Caco-2 (cell line): ENCODE measurements at regions not wholly inside any gene's neighbourhood (a gene's known extent, or its start where the extent isn't known, plus 50 kb on each side); places are given as distances from the start of the nearest gene placed in this dataset.

Source experiments
- BruUV-seq: library from RNA; stranded (reverse); fragments of 400-500 nt; replicated peaks from 2 replicates; lab custom pipeline; 2021; lab: Mats Ljungman, UMichigan
- CTCF ChIA-PET: fragments of 300-600 bp; sonication (Branson Sonifier 250); formaldehyde crosslinking; loops from one replicate; lab custom pipeline; 2022; ENCODE audit warnings: antibody characterized with exemption; lab: Charles Lee
- POLR2A ChIA-PET: fragments of 300-600 bp; sonication (Branson Sonifier 250); formaldehyde crosslinking; loops from one replicate; lab custom pipeline; 2022; ENCODE audit warnings: antibody characterized with exemption; lab: Charles Lee
- DNase-seq, 2 experiments: peaks; one replicate each; pipeline versions ENCODE4 v3.0.0 to v3.0.0-alpha.2; 2020 to 2022
- H3K27me3 ChIP-seq: replicated peaks from 2 replicates; pipeline ENCODE4 v1.6.0; 2011; ENCODE audit warnings: low read length; ENCODE audit not compliant: control insufficient read depth, insufficient read depth
- H3K36me3 ChIP-seq: 2 replicates; pipeline ENCODE4 v1.5.1; 2011; ENCODE audit warnings: low read length; ENCODE audit not compliant: control insufficient read depth, insufficient read depth
- H3K4me1 ChIP-seq: fragments of 250-450 bp; sonication (Bioruptor Pico); 2 replicates; pipeline ENCODE4 v1.5.1; 2020; ENCODE audit warnings: mild to moderate bottlenecking
- H3K4me3 ChIP-seq: 2 replicates; pipeline ENCODE4 v1.5.1; 2011; ENCODE audit warnings: low read depth, mild to moderate bottlenecking, control low read depth, low read length
- H3K9me3 ChIP-seq: fragments of 250-450 bp; sonication (Bioruptor Pico); 2 replicates; pipeline ENCODE4 v1.5.1; 2020; ENCODE audit warnings: mild to moderate bottlenecking, moderate library complexity
- H3K27ac Mint-ChIP-seq: one replicate; pipeline ENCODE4 v1.8.0; 2022; ENCODE audit warnings: mixed read lengths; ENCODE audit not compliant: unreplicated experiment
- H3K27me3 Mint-ChIP-seq: one replicate; pipeline ENCODE4 v1.8.0; 2022; ENCODE audit warnings: mixed read lengths; ENCODE audit not compliant: insufficient read depth, unreplicated experiment
- H3K36me3 Mint-ChIP-seq: one replicate; pipeline ENCODE4 v1.8.0; 2022; ENCODE audit warnings: mild to moderate bottlenecking, mixed read lengths; ENCODE audit not compliant: insufficient read depth, unreplicated experiment
- H3K4me1 Mint-ChIP-seq: one replicate; pipeline ENCODE4 v1.8.0; 2022; ENCODE audit warnings: low read depth, mixed read lengths; ENCODE audit not compliant: unreplicated experiment
- H3K4me3 Mint-ChIP-seq: one replicate; pipeline ENCODE4 v1.8.0; 2022; ENCODE audit warnings: mild to moderate bottlenecking, moderate library complexity, mixed read lengths; ENCODE audit not compliant: unreplicated experiment
- H3K9me3 Mint-ChIP-seq: one replicate; pipeline ENCODE4 v1.8.0; 2022; ENCODE audit warnings: mixed read lengths; ENCODE audit not compliant: unreplicated experiment
- CTCF ChIP-seq, 2 experiments: fragments of 200-600 bp in 1 of 2; IDR thresholded peaks; 1 replicate in 1 of 2; 2 replicates in 1 of 2; pipeline versions ENCODE4 v1.5.1 to v1.8.0; 2011 to 2022; ENCODE audit warnings: antibody characterized with exemption in 1 of 2, control low read depth in 1 of 2, inconsistent platforms in 1 of 2, low read depth in 1 of 2, low read length in 1 of 2, mild to moderate bottlenecking in 1 of 2, moderate library complexity in 1 of 2; ENCODE audit not compliant: insufficient read depth in 1 of 2, severe bottlenecking in 1 of 2, unreplicated experiment in 1 of 2
- intact Hi-C: fragments of 100-400 bp; cut with micrococcal nuclease; formaldehyde crosslinking; loops from one replicate; pipeline ENCODE4 v1.10.0; 2022; ENCODE audit not compliant: unreplicated experiment

GRCh38 chr5:5919411-5919810, 458.9 kb downstream of the MED10 start:
- POLR2A ChIA-PET: no interaction called here

GRCh38 chr5:5906778-5907177, 471.6 kb downstream of the MED10 start:
- no peak for DNase-seq
- no peak overlapping the region for H3K27ac Mint-ChIP-seq
- H3K4me3 ChIP-seq: no peak overlapping the region
- 0 out of 2 replicates have a peak, but pooled peaks cover 3% of the 10 kb centered on the region for H3K9me3 ChIP-seq
- peaks cover 6% of the 10 kb centered on the region for H3K9me3 Mint-ChIP-seq
- no peaks in the 10 kb centered on the region for H3K36me3 ChIP-seq
- peaks cover 9% of the 10 kb centered on the region for H3K27me3 Mint-ChIP-seq
- no peaks in the 10 kb centered on the region; the same call in 1 of the 2 replicates for H3K27me3 ChIP-seq
- TF ChIP-seq CTCF (IDR thresholded peaks at IDR 0.05; ENCODE audit: insufficient read depth in 1 of 2, low read depth in 1 of 2, low read length in 1 of 2, severe bottlenecking in 1 of 2, unreplicated experiment in 1 of 2): no peak
- no peaks in the 10 kb centered on the region for H3K36me3 Mint-ChIP-seq
- H3K4me1 ChIP-seq: no peaks in the 10 kb centered on the region
- no peak overlapping the region for H3K4me3 Mint-ChIP-seq
- intact Hi-C loops: no loop called here
- CTCF ChIA-PET: no interaction called here
- POLR2A ChIA-PET: no interaction called here
- BruUV-seq: no TSS peak
- no peaks in the 10 kb centered on the region for H3K4me1 Mint-ChIP-seq

More at GRCh38 chr5:5919411-5919810, 458.9 kb downstream of the MED10 start:
- Histone ChIP-seq H3K36me3 (no peaks in the 10 kb centered on the region), H3K4me3 (no peak overlapping the region), H3K9me3 (no peaks in the 10 kb centered on the region), H3K27me3 (no peaks in the 10 kb centered on the region; the same call in 1 of the 2 replicates), H3K4me1 (no peaks in the 10 kb centered on the region)
- Mint-ChIP-seq H3K36me3 (no peaks in the 10 kb centered on the region), H3K27me3 (peaks cover 7% of the 10 kb centered on the region), H3K9me3 (no peaks in the 10 kb centered on the region), H3K4me1 (no peaks in the 10 kb centered on the region), H3K4me3 (no peak overlapping the region), H3K27ac (no peak overlapping the region)
- no peak for TF ChIP-seq CTCF (IDR thresholded peaks at IDR 0.05; ENCODE audit: insufficient read depth in 1 of 2, low read depth in 1 of 2, low read length in 1 of 2, severe bottlenecking in 1 of 2, unreplicated experiment in 1 of 2)
- intact Hi-C loops: no loop called here
- CTCF ChIA-PET: no interaction called here
- BruUV-seq: no TSS peak
- DNase-seq: no peak

- Mint-ChIP-seq H3K27ac (no peak overlapping the region), H3K4me1 (no peaks in the 10 kb centered on the region), H3K36me3 (no peaks in the 10 kb centered on the region), H3K4me3 (no peak overlapping the region), H3K9me3 (peaks cover 13% of the 10 kb centered on the region), H3K27me3 (peaks cover 8% of the 10 kb centered on the region)
- BruUV-seq: no TSS peak
- POLR2A ChIA-PET: no interaction called here
- no peaks in the 10 kb centered on the region for H3K27me3 ChIP-seq
- H3K4me3 ChIP-seq: no peak overlapping the region
- H3K9me3 ChIP-seq: 0 out of 2 replicates have a peak, but pooled peaks cover 3% of the 10 kb centered on the region
- CTCF ChIA-PET: no interaction called here
- DNase-seq: no peak
- no peaks in the 10 kb centered on the region for H3K36me3 ChIP-seq
- no peak for TF ChIP-seq CTCF (IDR thresholded peaks at IDR 0.05; ENCODE audit: insufficient read depth in 1 of 2, low read depth in 1 of 2, low read length in 1 of 2, severe bottlenecking in 1 of 2, unreplicated experiment in 1 of 2)
- intact Hi-C loops: no loop called here
- no peaks in the 10 kb centered on the region for H3K4me1 ChIP-seq
Observed at GRCh38 chr5:5905186-5905585, 473.2 kb downstream of the MED10 start.
